OCI-LY7 (cell line): ENCODE measurements at regions not wholly inside any gene's neighbourhood (a gene's known extent, or its start where the extent isn't known, plus 50 kb on each side); places are given as distances from the start of the nearest gene placed in this dataset.

Experiments
- BruUV-seq: library from RNA; stranded (reverse); fragments of 400-500 nt; replicated peaks from 2 replicates; lab custom pipeline; 2021; lab: Mats Ljungman, UMichigan
- CTCF ChIA-PET: fragments of 300-600 bp; sonication (Branson Sonifier 250); formaldehyde crosslinking; loops from one replicate; lab custom pipeline; 2022; ENCODE audit warnings: antibody characterized with exemption; ENCODE audit not compliant: unreplicated experiment; lab: Charles Lee
- POLR2A ChIA-PET: fragments of 300-600 bp; sonication (Branson Sonifier 250); formaldehyde crosslinking; loops from one replicate; lab custom pipeline; 2022; ENCODE audit warnings: antibody characterized with exemption; lab: Charles Lee
- DNase-seq: peaks from one replicate; pipeline ENCODE4 v3.0.0-alpha.2; 2015; ENCODE audit warnings: low spot score
- H2AFZ ChIP-seq: fragments of 200-600 bp; sonication (generic), shearing (Covaris generic); 2 replicates; pipeline ENCODE4 v1.6.1; 2014; ENCODE audit warnings: mild to moderate bottlenecking, antibody characterized with exemption, low read length, moderate library complexity
- H3K27ac ChIP-seq: fragments of 200-600 bp; sonication (generic); 2 replicates; pipeline ENCODE4 v1.5.1; 2014; ENCODE audit warnings: mixed run types, low read depth, mild to moderate bottlenecking, moderate library complexity, low read length, inconsistent platforms; ENCODE audit not compliant: poor library complexity, severe bottlenecking
- H3K36me3 ChIP-seq: fragments of 200-600 bp; sonication (generic); 2 replicates; pipeline ENCODE4 v1.6.1; 2014; ENCODE audit warnings: mild to moderate bottlenecking, antibody characterized with exemption, low read length, moderate library complexity, mixed read lengths; ENCODE audit not compliant: insufficient read depth
- H3K4me1 ChIP-seq: fragments of 200-600 bp; sonication (generic); 2 replicates; pipeline ENCODE4 v1.5.1; 2014; ENCODE audit warnings: mild to moderate bottlenecking, low read length; ENCODE audit not compliant: insufficient read depth, poor library complexity, severe bottlenecking
- H3K4me2 ChIP-seq: fragments of 200-600 bp; sonication (generic); 2 replicates; pipeline ENCODE4 v1.6.1; 2014; ENCODE audit warnings: mild to moderate bottlenecking, low read length
- H3K4me3 ChIP-seq: fragments of 200-600 bp; sonication (generic); 2 replicates; pipeline ENCODE4 v1.5.1; 2014; ENCODE audit warnings: mild to moderate bottlenecking, low read depth, low read length; ENCODE audit not compliant: poor library complexity, severe bottlenecking
- H3K79me2 ChIP-seq: fragments of 200-600 bp; sonication (generic); 2 replicates; pipeline ENCODE4 v1.6.1; 2016; ENCODE audit warnings: low read depth, mild to moderate bottlenecking, low read length, moderate library complexity, mixed read lengths; ENCODE audit not compliant: insufficient read depth
- H3K9me2 ChIP-seq: fragments of 200-600 bp; sonication (generic); 2 replicates; pipeline ENCODE4 v1.6.1; 2016; ENCODE audit warnings: mild to moderate bottlenecking, low read length, mixed read lengths; ENCODE audit not compliant: insufficient read depth
- H3K9me3 ChIP-seq: fragments of 200-600 bp; sonication (generic); 2 replicates; pipeline ENCODE4 v1.6.1; 2014; ENCODE audit warnings: mild to moderate bottlenecking, mixed run types, low read length, mixed read lengths
- H4K20me1 ChIP-seq: fragments of 200-600 bp; sonication (generic); 2 replicates; pipeline ENCODE4 v1.6.1; 2014; ENCODE audit warnings: mild to moderate bottlenecking, antibody characterized with exemption, low read length, moderate library complexity, mixed read lengths; ENCODE audit not compliant: insufficient read depth
- CTCF ChIP-seq: fragments of 200-600 bp; sonication (generic); conservative IDR thresholded peaks from 2 replicates; pipeline ENCODE4 v1.5.1; 2014; ENCODE audit warnings: mild to moderate bottlenecking, antibody characterized with exemption, low read length, moderate library complexity, mixed read lengths
- EZH2phosphoT487 ChIP-seq: fragments of 200-600 bp; sonication (generic); IDR thresholded peaks from 2 replicates; pipeline ENCODE4 v1.6.1; 2018; ENCODE audit warnings: low read depth, borderline replicate concordance, mild to moderate bottlenecking, mixed run types, antibody characterized with exemption, low read length, moderate library complexity, mixed read lengths
- intact Hi-C: fragments of 100-400 bp; cut with micrococcal nuclease; formaldehyde crosslinking; loops from one replicate; pipeline ENCODE4 v1.10.0; 2022; ENCODE audit not compliant: unreplicated experiment

GRCh38 chr17:36679815-36680467 is 78.6 kb downstream of the MRM1 start:
- Histone ChIP-seq H3K9me3 (no peaks in the 10 kb centered on the region), H3K36me3 (no peaks in the 10 kb centered on the region), H2AFZ (no peak overlapping the region), H3K4me3 (no peak overlapping the region), H3K79me2 (no peaks in the 10 kb centered on the region), H3K4me2 (no peak overlapping the region), H3K27ac (no peak overlapping the region), H4K20me1 (no peaks in the 10 kb centered on the region), H3K9me2 (no peaks in the 10 kb centered on the region), H3K4me1 (no peaks in the 10 kb centered on the region)
- ChIA-PET CTCF (no interaction called here), POLR2A (no interaction called here)
- no peak for DNase-seq
- TF ChIP-seq EZH2phosphoT487 (no peak), CTCF (no peak)
- intact Hi-C loops = no loop called here
- no TSS peak for BruUV-seq

- TF ChIP-seq CTCF = no peak
- Histone ChIP-seq H3K27ac (no peak overlapping the region), H3K4me1 (no peaks in the 10 kb centered on the region), H3K79me2 (no peaks in the 10 kb centered on the region), H2AFZ (no peak overlapping the region), H3K4me2 (no peak overlapping the region), H3K9me2 (no peaks in the 10 kb centered on the region), H3K36me3 (no peaks in the 10 kb centered on the region), H3K4me3 (no peak overlapping the region), H3K9me3 (no peaks in the 10 kb centered on the region), H4K20me1 (no peaks in the 10 kb centered on the region)
- ChIA-PET CTCF (no interaction called here), POLR2A (no interaction called here)
- no peak for DNase-seq
- no TSS peak for BruUV-seq
- intact Hi-C loops = no loop called here
These were observed 79.4 kb downstream of the MRM1 start for GRCh38 chr17:36680701-36681202.

GRCh38 chr17:36682773-36683172 is 81.4 kb downstream of the MRM1 start:
- Histone ChIP-seq H4K20me1 (no peaks in the 10 kb centered on the region), H3K9me2 (no peaks in the 10 kb centered on the region), H3K9me3 (no peaks in the 10 kb centered on the region), H3K79me2 (no peaks in the 10 kb centered on the region), H3K4me3 (no peak overlapping the region), H2AFZ (no peak overlapping the region), H3K4me2 (no peak overlapping the region), H3K4me1 (no peaks in the 10 kb centered on the region), H3K27ac (no peak overlapping the region), H3K36me3 (no peaks in the 10 kb centered on the region)
- intact Hi-C loops = no loop called here
- BruUV-seq = no TSS peak
- POLR2A ChIA-PET = no interaction called here
- CTCF ChIA-PET = no interaction called here
- TF ChIP-seq EZH2phosphoT487 = no peak
- no peak for TF ChIP-seq CTCF
- DNase-seq = no peak
